Small intestine (tissue), 7 donors: ENCODE measurements at regions not wholly inside any gene's neighbourhood (a gene's known extent, or its start where the extent isn't known, plus 50 kb on each side); places are given as distances from the start of the nearest gene placed in this dataset.

ENCODE experiments used
- DNase-seq, 2 donors: peaks; one replicate each; pipeline versions ENCODE4 v3.0.0 to v3.0.0-alpha.2; 2013
- FAIRE-seq: peaks from 2 replicates; lab custom pipeline; 2012; peaks lifted over from hg19 to GRCh38; lab: Jason Lieb, UNC
- H3K27ac ChIP-seq, 3 donors: one replicate each; pipeline ENCODE4 v1.5.1; 2013; ENCODE audit warnings: low read length in 2 of 3, mild to moderate bottlenecking in 2 of 3, control low read depth in 1 of 3, inconsistent platforms in 1 of 3, low read depth in 1 of 3, moderate library complexity in 1 of 3
- H3K27me3 ChIP-seq, 3 donors: one replicate each; pipeline ENCODE4 v1.6.1; 2013; ENCODE audit warnings: low read length in 3 of 3, inconsistent platforms in 1 of 3; ENCODE audit not compliant: control insufficient read depth in 3 of 3, insufficient read depth in 3 of 3
- H3K36me3 ChIP-seq, 3 donors: one replicate each; pipeline ENCODE4 v1.6.1; 2013; ENCODE audit warnings: low read length in 3 of 3, inconsistent platforms in 1 of 3, low read depth in 1 of 3, mild to moderate bottlenecking in 1 of 3, moderate library complexity in 1 of 3; ENCODE audit not compliant: control insufficient read depth in 3 of 3, insufficient read depth in 2 of 3
- H3K4me1 ChIP-seq, 3 donors: one replicate each; pipeline ENCODE4 v1.6.1; 2013; ENCODE audit warnings: low read length in 2 of 3, inconsistent platforms in 1 of 3, low read depth in 1 of 3, mild to moderate bottlenecking in 1 of 3, moderate library complexity in 1 of 3; ENCODE audit not compliant: control insufficient read depth in 3 of 3, insufficient read depth in 2 of 3
- H3K4me3 ChIP-seq, 3 donors: one replicate each; pipeline ENCODE4 v1.5.1; 2013; ENCODE audit warnings: low read length in 3 of 3, control low read depth in 1 of 3, inconsistent platforms in 1 of 3, low read depth in 1 of 3, mild to moderate bottlenecking in 1 of 3, moderate library complexity in 1 of 3
- H3K9me3 ChIP-seq, 2 donors: one replicate each; pipeline ENCODE4 v1.6.1; 2013; ENCODE audit warnings: low read depth in 1 of 2, low read length in 1 of 2; ENCODE audit not compliant: control insufficient read depth in 2 of 2, insufficient read depth in 1 of 2
- WGBS, 3 donors: extraction: QIAGEN DNeasy Blood & Tissue Kit; methylation state at CpG; one replicate each; pipeline ENCODE4 v1.1.7; 2013; 5-methylcytosine and 5-hydroxymethylcytosine counted together
- donor health status: healthy with polysubstance abuse.
- donor health status: control.
- donor health status: control.
- donor health status: Bipolar disorder and iron deficiency.
- donor health status: healthy.

GRCh38 chr2:120930864-120931263, 195.2 kb downstream of the GLI2 start:
- Histone ChIP-seq H3K4me1 (peaks cover 0 to 12% (median 8%) of the 10 kb centered on the region in 3 donors), H3K27me3 (peaks cover 0 to 59% (median 0%) of the 10 kb centered on the region in 3 donors), H3K4me3 (no peak overlapping the region), H3K27ac (no peak overlapping the region), H3K36me3 (peaks cover 0 to 9% (median 0%) of the 10 kb centered on the region in 3 donors), H3K9me3 (peaks cover 2 to 12% of the 10 kb centered on the region in 2 donors)
- 88 to 92% (median 89%) methylated on average over 2 to 3 of the region's 3 CpGs for WGBS, 3 donors
- FAIRE-seq (no peak), DNase-seq (no peak)

DNA sequence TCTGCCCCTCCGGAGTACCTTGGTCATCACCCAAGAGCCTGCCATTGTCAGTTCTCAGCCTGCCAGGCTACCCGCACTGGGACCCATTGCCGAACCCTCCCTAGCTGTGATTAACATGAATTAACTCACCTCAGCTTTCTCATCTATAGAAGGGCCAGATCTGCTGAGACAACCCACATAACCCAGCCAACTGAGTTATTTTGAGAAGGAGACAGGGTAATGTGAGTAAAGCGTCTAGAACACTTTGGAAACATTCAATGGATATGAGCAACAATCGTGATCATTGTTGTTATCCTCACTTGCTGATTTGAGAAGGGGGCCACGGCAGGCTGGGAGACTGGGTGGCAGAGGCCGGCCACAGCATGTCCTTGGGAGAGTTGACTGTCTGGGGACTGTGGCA, 196.8 kb downstream of the GLI2 start:
- no peak for FAIRE-seq

GRCh38 chr2:120932881-120933280, 197.2 kb downstream of the GLI2 start:
- Histone ChIP-seq H3K27me3 (peaks cover 0 to 74% (median 0%) of the 10 kb centered on the region in 3 donors), H3K4me1 (peaks cover 0 to 25% (median 8%) of the 10 kb centered on the region in 3 donors), H3K36me3 (peaks cover 0 to 7% (median 0%) of the 10 kb centered on the region in 3 donors), H3K4me3 (no peak overlapping the region), H3K27ac (no peak overlapping the region), H3K9me3 (peaks cover 2 to 12% of the 10 kb centered on the region in 2 donors)
- DNase-seq (no peak), FAIRE-seq (no peak)
- 42 to 67% (median 63%) methylated on average over 7 of the region's 7 CpGs for WGBS, 3 donors

More for the DNA sequence above, 196.8 kb downstream of the GLI2 start:
- H3K27ac ChIP-seq = no peak overlapping the region
- H3K9me3 ChIP-seq = peaks cover 2 to 12% of the 10 kb centered on the region in 2 donors
- H3K4me1 ChIP-seq = peaks cover 0 to 25% (median 8%) of the 10 kb centered on the region in 3 donors
- WGBS, 3 donors = 60 to 76% (median 73%) methylated on average over 7 of the region's 7 CpGs
- no peak for DNase-seq
- no peak overlapping the region for H3K4me3 ChIP-seq
- peaks cover 0 to 73% (median 0%) of the 10 kb centered on the region in 3 donors for H3K27me3 ChIP-seq
- H3K36me3 ChIP-seq = peaks cover 0 to 7% (median 0%) of the 10 kb centered on the region in 3 donors

DNA sequence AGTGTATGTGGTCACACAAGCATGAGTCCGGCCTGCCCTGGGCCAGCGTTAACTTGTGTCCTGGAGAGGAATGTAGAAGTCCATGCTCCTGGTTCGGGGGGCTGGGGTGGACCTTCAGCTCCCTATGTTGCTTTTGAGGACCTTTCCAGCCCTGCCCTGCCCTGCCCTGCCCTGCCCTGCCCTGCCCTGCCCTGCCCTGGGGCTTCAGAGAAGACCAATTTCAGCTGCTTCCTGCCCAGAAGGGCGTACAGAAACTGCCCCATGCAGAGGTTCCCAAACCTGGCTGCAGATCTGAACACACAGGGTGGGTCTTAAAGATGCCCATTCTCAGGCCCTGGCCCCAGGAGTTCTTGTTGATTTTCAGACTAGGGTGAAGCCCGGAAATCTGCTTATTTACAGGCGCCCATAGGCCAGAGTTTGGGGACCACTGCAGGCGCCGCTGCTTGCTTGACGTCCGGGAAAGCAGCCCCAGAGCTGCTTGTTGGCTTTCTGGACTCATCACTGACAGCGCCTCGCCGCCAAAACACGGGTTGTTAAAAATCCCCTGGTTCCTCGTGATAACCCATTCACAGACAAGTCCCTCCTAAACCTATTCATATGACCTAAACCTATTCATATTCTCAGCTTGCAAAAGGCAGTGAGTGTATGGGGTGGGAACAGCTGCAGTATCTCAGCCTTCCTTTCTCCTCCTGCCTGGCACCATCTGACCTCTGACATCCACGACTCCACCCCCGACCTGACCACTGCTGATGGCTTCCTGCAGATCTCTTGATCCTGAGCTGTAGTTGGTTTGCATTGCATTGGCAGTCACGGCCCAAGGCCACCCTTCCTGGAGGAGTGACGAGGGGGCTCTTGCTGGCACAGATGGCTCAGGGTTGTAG, 198.3 kb downstream of the GLI2 start:
- 50 to 74% (median 63%) methylated on average over 19 of the region's 19 CpGs for WGBS, 3 donors
- H3K36me3 ChIP-seq = peaks cover 0 to 7% (median 0%) of the 10 kb centered on the region in 3 donors
- H3K4me3 ChIP-seq = no peak overlapping the region
- peaks cover 2 to 12% of the 10 kb centered on the region in 2 donors for H3K9me3 ChIP-seq
- DNase-seq (no peak), FAIRE-seq (no peak)
- H3K4me1 ChIP-seq = peaks cover 0 to 29% (median 8%) of the 10 kb centered on the region in 3 donors
- peaks cover 0 to 82% (median 0%) of the 10 kb centered on the region in 3 donors for H3K27me3 ChIP-seq
- H3K27ac ChIP-seq = peak overlapping the region in 1 of 3 donors; percentile 13

- H3K4me1 ChIP-seq = peaks cover 0 to 29% (median 8%) of the 10 kb centered on the region in 3 donors
- H3K36me3 ChIP-seq = peaks cover 0 to 7% (median 0%) of the 10 kb centered on the region in 3 donors
- WGBS, 3 donors = 20 to 49% (median 31%) methylated on average over 17 of the region's 17 CpGs
- peaks cover 2 to 12% of the 10 kb centered on the region in 2 donors for H3K9me3 ChIP-seq
- peaks cover 0 to 80% (median 0%) of the 10 kb centered on the region in 3 donors for H3K27me3 ChIP-seq
- FAIRE-seq (no peak), DNase-seq (peak; percentile 44 to 59)
- peak overlapping the region in 1 of 3 donors; percentile 28 for H3K27ac ChIP-seq
- no peak overlapping the region for H3K4me3 ChIP-seq
These were observed 199.1 kb downstream of the GLI2 start for GRCh38 chr2:120934574-120935338.

DNA sequence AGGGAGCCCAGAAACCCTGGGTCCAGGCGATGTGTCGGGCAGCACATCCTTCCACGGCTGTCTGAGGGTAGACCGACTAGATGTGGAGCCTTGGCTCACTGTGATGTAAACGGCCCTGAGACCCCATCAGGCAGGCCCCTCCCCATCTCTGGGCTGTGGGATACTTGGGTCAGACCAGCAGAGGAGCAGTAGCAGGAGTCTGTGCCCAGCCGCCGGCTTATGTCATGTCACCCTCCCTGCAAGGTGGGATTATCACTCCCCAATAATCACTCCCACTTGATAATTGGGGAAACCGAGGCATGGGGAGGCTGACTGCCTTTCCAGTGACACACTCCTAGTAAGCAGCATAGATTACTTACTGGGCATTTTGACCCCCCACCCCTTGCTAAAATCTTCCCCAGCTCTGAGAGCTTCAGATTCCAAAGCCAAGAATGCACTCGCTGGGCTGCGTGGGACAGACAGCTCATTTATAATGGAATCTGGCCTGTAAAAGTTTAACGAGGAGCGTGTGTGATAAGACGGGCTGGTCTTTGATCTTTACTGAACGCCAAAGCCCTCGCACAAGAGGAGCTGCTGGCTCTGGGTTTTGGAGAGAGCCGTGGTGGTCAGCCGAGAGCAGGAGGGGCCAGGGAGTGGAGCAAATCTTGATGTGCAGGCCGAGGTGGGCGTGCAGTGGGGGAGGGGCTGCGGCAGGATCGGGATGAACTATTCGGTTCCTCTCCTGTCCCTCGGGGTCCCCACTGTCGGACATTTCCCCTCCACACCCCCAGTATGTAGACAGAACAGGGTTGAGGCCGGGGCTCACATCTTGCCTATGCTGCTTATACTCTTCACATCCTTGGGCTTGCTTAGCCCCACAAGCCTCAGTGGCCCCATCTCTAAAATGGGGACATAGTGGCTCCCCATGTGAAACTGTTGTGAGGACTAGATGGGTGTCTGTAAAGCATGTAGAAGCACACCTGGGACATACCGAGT, 200.0 kb downstream of the GLI2 start:
- no peak for FAIRE-seq
- peaks cover 0 to 29% (median 8%) of the 10 kb centered on the region in 3 donors for H3K4me1 ChIP-seq
- peaks cover 0 to 76% (median 0%) of the 10 kb centered on the region in 3 donors for H3K27me3 ChIP-seq
- H3K27ac ChIP-seq = peak overlapping the region in 1 of 3 donors; percentile 28
- H3K36me3 ChIP-seq = peaks cover 0 to 5% (median 0%) of the 10 kb centered on the region in 3 donors
- H3K4me3 ChIP-seq = no peak overlapping the region
- peaks cover 2 to 11% of the 10 kb centered on the region in 2 donors for H3K9me3 ChIP-seq
- WGBS, 3 donors = 8 to 49% (median 35%) methylated on average over 26 of the region's 26 CpGs
- DNase-seq = peak; percentile 57 to 67

DNA sequence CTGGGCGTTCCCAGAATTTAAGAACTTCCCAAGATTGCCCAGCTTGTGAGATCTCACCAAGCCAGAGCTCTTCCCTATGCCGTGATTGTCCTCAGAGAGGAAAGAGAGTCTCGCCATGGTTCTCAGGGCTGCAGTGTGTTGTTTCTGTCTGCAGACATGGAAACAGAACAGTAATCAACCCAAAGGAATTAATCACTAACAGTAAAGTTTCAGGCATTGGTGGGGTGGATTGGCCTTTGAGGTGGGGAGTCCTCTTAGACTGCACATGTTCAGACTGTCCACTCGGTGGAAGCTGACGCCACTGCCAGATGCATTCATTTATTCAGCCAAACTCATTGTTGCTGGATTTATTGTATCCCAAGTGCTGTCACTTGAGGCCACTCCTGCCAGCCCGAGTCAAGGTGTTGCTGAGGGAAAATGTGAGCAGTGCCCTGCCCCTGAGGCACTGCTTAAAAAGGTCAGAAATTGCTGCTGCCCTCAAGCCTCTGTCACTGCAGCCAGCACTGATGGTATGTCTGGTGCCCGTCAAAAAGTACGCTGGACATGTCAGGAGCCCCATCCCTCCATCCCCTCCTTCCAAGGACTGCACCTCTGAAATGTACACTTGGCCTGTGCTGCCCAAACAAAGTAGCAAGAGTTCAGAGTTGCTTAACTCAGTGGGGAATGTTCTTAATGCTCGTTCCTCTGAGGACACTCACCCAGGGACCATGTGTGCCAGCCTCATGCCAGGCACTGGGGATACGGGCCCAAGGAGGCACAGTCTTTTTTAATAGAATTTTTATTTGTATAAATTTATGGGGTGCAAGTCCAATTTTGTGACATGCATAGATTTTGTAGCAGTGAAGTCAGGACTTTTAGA, 201.0 kb downstream of the GLI2 start:
- peaks cover 0 to 29% (median 8%) of the 10 kb centered on the region in 3 donors for H3K4me1 ChIP-seq
- FAIRE-seq (no peak), DNase-seq (no peak)
- H3K9me3 ChIP-seq = peaks cover under 1 to 1% of the 10 kb centered on the region in 2 donors
- H3K27me3 ChIP-seq = peaks cover 0 to 77% (median 0%) of the 10 kb centered on the region in 3 donors
- WGBS, 3 donors = 32 to 66% (median 47%) methylated on average over 10 of the region's 10 CpGs
- no peak overlapping the region for H3K27ac ChIP-seq
- peaks cover 0 to 2% (median 0%) of the 10 kb centered on the region in 3 donors for H3K36me3 ChIP-seq
- no peak overlapping the region for H3K4me3 ChIP-seq
